A673 (cell line): ENCODE measurements at regions not wholly inside any gene's neighbourhood (a gene's known extent, or its start where the extent isn't known, plus 50 kb on each side); places are given as distances from the start of the nearest gene placed in this dataset.

ENCODE experiments used
- BruUV-seq: library from RNA; stranded (reverse); fragments of 400-500 nt; replicated peaks from 2 replicates; lab custom pipeline; 2021; lab: Mats Ljungman, UMichigan
- CTCF ChIA-PET: fragments of 300-600 bp; sonication (Branson Sonifier 250); formaldehyde crosslinking; loops from one replicate; lab custom pipeline; 2022; ENCODE audit warnings: antibody characterized with exemption; lab: Charles Lee
- POLR2A ChIA-PET: fragments of 300-600 bp; sonication (Branson Sonifier 250); formaldehyde crosslinking; loops from one replicate; lab custom pipeline; 2022; ENCODE audit warnings: antibody characterized with exemption; ENCODE audit not compliant: low non-redundant PET; lab: Charles Lee
- DNase-seq: peaks from one replicate; pipeline ENCODE4 v3.0.0-alpha.2; 2015; ENCODE audit warnings: low spot score
- H3K27ac ChIP-seq: fragments of 200-600 bp; sonication (generic); 2 replicates; pipeline ENCODE4 v1.5.1; 2016; ENCODE audit warnings: mixed run types, low read depth, mild to moderate bottlenecking, mixed read lengths, antibody characterized with exemption, low read length; ENCODE audit not compliant: poor library complexity, severe bottlenecking
- H3K27me3 ChIP-seq: fragments of 200-600 bp; sonication (generic); replicated peaks from 2 replicates; pipeline ENCODE4 v1.6.1; 2017; ENCODE audit warnings: mixed run types, low read depth, mild to moderate bottlenecking, mixed read lengths, antibody characterized with exemption, low read length; ENCODE audit not compliant: insufficient read depth, poor library complexity
- H3K36me3 ChIP-seq: fragments of 200-600 bp; sonication (generic); 2 replicates; pipeline ENCODE4 v1.6.1; 2016; ENCODE audit warnings: mixed run types, mild to moderate bottlenecking, mixed read lengths, antibody characterized with exemption, low read length; ENCODE audit not compliant: insufficient read depth, poor library complexity, severe bottlenecking
- H3K4me1 ChIP-seq: fragments of 200-600 bp; sonication (generic); 2 replicates; pipeline ENCODE4 v1.6.1; 2017; ENCODE audit warnings: mixed run types, mild to moderate bottlenecking, mixed read lengths, antibody characterized with exemption, low read length; ENCODE audit not compliant: insufficient read depth, poor library complexity, severe bottlenecking
- H3K4me3 ChIP-seq: fragments of 200-600 bp; sonication (generic); 2 replicates; pipeline ENCODE4 v1.5.1; 2016; ENCODE audit warnings: low read depth, mixed run types, mild to moderate bottlenecking, mixed read lengths, low read length; ENCODE audit not compliant: poor library complexity, severe bottlenecking
- H3K9me3 ChIP-seq: fragments of 200-600 bp; sonication (generic); 2 replicates; pipeline ENCODE4 v1.6.1; 2016; ENCODE audit warnings: mixed run types, low read depth, mild to moderate bottlenecking, mixed read lengths, antibody characterized with exemption, low read length; ENCODE audit not compliant: poor library complexity, severe bottlenecking
- EZH2 ChIP-seq: fragments of 200-600 bp; sonication (generic); IDR thresholded peaks from 2 replicates; pipeline ENCODE4 v1.6.1; 2017; ENCODE audit warnings: borderline replicate concordance, low read depth, mild to moderate bottlenecking, mixed read lengths, antibody characterized with exemption, low read length; ENCODE audit not compliant: poor library complexity, severe bottlenecking
- intact Hi-C: fragments of 100-400 bp; cut with micrococcal nuclease; formaldehyde crosslinking; loops from one replicate; pipeline ENCODE4 v1.10.0; 2022; ENCODE audit not compliant: unreplicated experiment
- TF ChIP-seq, protein P1 (sequence below): fragments of 300-800, 200-600 bp; sonication (generic); conservative IDR thresholded peaks from 2 replicates; pipeline ENCODE4 v1.5.1; 2017; ENCODE audit warnings: low read depth, mild to moderate bottlenecking, antibody characterized with exemption, low read length, moderate library complexity, mixed read lengths

- no peaks in the 10 kb centered on the region for H3K9me3 ChIP-seq
- ChIA-PET POLR2A (no interaction called here), CTCF (no interaction called here)
- H3K4me3 ChIP-seq, result no peak overlapping the region
- no peaks in the 10 kb centered on the region for H3K27me3 ChIP-seq
- intact Hi-C loops, result no loop called here
- no peaks in the 10 kb centered on the region for H3K36me3 ChIP-seq
- no peaks in the 10 kb centered on the region for H3K4me1 ChIP-seq
- no peak overlapping the region for H3K27ac ChIP-seq
- DNase-seq, result no peak
- BruUV-seq, result no TSS peak
- no peak for TF ChIP-seq EZH2
- TF ChIP-seq, protein P1, sequence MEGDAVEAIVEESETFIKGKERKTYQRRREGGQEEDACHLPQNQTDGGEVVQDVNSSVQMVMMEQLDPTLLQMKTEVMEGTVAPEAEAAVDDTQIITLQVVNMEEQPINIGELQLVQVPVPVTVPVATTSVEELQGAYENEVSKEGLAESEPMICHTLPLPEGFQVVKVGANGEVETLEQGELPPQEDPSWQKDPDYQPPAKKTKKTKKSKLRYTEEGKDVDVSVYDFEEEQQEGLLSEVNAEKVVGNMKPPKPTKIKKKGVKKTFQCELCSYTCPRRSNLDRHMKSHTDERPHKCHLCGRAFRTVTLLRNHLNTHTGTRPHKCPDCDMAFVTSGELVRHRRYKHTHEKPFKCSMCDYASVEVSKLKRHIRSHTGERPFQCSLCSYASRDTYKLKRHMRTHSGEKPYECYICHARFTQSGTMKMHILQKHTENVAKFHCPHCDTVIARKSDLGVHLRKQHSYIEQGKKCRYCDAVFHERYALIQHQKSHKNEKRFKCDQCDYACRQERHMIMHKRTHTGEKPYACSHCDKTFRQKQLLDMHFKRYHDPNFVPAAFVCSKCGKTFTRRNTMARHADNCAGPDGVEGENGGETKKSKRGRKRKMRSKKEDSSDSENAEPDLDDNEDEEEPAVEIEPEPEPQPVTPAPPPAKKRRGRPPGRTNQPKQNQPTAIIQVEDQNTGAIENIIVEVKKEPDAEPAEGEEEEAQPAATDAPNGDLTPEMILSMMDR, result no peak
Measured at GRCh38 chr2:241943209-241943850, 73.8 kb downstream of the RTP5 start.

GRCh38 chr2:241943961-241944575, 74.5 kb downstream of the RTP5 start:
- no TSS peak for BruUV-seq
- Histone ChIP-seq H3K27ac (no peak overlapping the region), H3K4me1 (no peaks in the 10 kb centered on the region), H3K27me3 (no peaks in the 10 kb centered on the region), H3K9me3 (no peaks in the 10 kb centered on the region), H3K36me3 (no peaks in the 10 kb centered on the region), H3K4me3 (no peak overlapping the region)
- CTCF ChIA-PET, result no interaction called here
- POLR2A ChIA-PET, result no interaction called here
- DNase-seq, result no peak
- intact Hi-C loops, result no loop called here
- TF ChIP-seq, protein P1, result no peak
- TF ChIP-seq EZH2, result no peak

GRCh38 chr2:241944821-241945220, 75.3 kb downstream of the RTP5 start:
- H3K36me3 ChIP-seq, result no peaks in the 10 kb centered on the region
- BruUV-seq, result no TSS peak
- no peaks in the 10 kb centered on the region for H3K27me3 ChIP-seq
- no peaks in the 10 kb centered on the region for H3K4me1 ChIP-seq
- DNase-seq, result no peak
- intact Hi-C loops, result no loop called here
- TF ChIP-seq, protein P1, result no peak
- no peak for TF ChIP-seq EZH2
- no peak overlapping the region for H3K4me3 ChIP-seq
- no peak overlapping the region for H3K27ac ChIP-seq
- CTCF ChIA-PET, result no interaction called here
- POLR2A ChIA-PET, result no interaction called here
- H3K9me3 ChIP-seq, result no peaks in the 10 kb centered on the region
